ENCODE measurements at regions not wholly inside any gene's neighbourhood (a gene's known extent, or its start where the extent isn't known, plus 50 kb on each side); places are given as distances from the start of the nearest gene placed in this dataset.

DNA sequence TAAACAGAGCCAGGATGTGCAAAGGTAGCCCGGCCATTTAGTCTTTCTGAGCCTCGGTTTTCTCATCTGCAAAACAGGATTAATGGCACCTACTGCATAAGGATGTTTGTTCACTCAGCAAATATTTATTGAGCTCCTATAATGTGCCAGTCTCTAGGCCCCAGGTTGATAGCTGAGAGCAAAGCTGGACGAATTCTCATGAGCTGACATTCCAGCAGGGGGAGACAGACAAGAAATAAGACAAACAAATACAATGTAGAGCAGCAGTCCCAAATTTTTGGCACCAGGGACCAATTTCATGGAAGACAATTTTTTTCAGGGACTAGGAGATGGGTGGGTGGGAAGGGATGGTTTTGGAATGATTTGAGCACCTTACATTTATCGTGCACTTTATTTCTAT is 74.3 kb upstream of the PAX7 start:
- Histone ChIP-seq H2BK15ac (ENCODE audit: low read depth, low read length) (no peak overlapping the region), H3K4me3 (ENCODE audit: insufficient read depth, low read depth, low read length) (no peak overlapping the region), H4K8ac (ENCODE audit: low read depth in 2 of 2, low read length in 2 of 2) (no peak overlapping the region), H3K36me3 (ENCODE audit: control insufficient read depth, insufficient read depth, low read length) (no peaks in the 10 kb centered on the region), H3K18ac (ENCODE audit: low read depth, low read length) (no peak overlapping the region), H2BK5ac (ENCODE audit: low read depth, low read length, poor library complexity, severe bottlenecking) (no peak overlapping the region), H2AK5ac (ENCODE audit: low read depth, low read length) (no peak overlapping the region), H3K56ac (ENCODE audit: extremely low read depth, insufficient read depth, low read length) (no peak overlapping the region), H3K9ac (ENCODE audit: low read depth, low read length) (no peak overlapping the region), H3K9me1 (ENCODE audit: insufficient read depth, low read length) (no peaks in the 10 kb centered on the region), H4K20me1 (ENCODE audit: insufficient read depth, low read length) (no peaks in the 10 kb centered on the region), H2AFZ (replicated peaks; ENCODE audit: low read length, poor library complexity) (no peak overlapping the region), H2AK9ac (replicated peaks; ENCODE audit: low read depth, low read length, poor library complexity) (no peak overlapping the region), H3K4me1 (ENCODE audit: control insufficient read depth, insufficient read depth, low read length) (no peaks in the 10 kb centered on the region), H3K4me2 (ENCODE audit: low read depth, low read length) (no peak overlapping the region), H3K27me3 (ENCODE audit: control insufficient read depth, insufficient read depth, low read length) (peaks cover 1% of the 10 kb centered on the region; the same call in 1 of the 2 replicates), H4K91ac (ENCODE audit: insufficient read depth, low read depth, low read length) (no peak overlapping the region), H3K23ac (ENCODE audit: low read depth, low read length) (no peak overlapping the region), H2BK120ac (ENCODE audit: low read depth, low read length) (no peak overlapping the region), H3K4ac (ENCODE audit: low read depth, low read length) (no peak overlapping the region), H3K14ac (replicated peaks; ENCODE audit: low read depth, low read length) (no peak overlapping the region), H3K79me1 (ENCODE audit: low read depth in 1 of 2, low read length in 2 of 2) (no peaks in the 10 kb centered on the region), H4K5ac (ENCODE audit: low read depth, low read length) (no peak overlapping the region), H2BK20ac (ENCODE audit: low read depth, low read length) (no peak overlapping the region), H3K9me3 (ENCODE audit: control insufficient read depth, insufficient read depth, low read length) (no peaks in the 10 kb centered on the region), H3K27ac (ENCODE audit: insufficient read depth, low read length) (no peak overlapping the region)
- ChIA-PET CTCF (no interaction called here), POLR2A (ENCODE audit: unreplicated experiment) (no interaction called here)
- dilution Hi-C loops (cut with HindIII; ENCODE audit: low sequenced_read_pairs, unreplicated experiment): no loop called here
- TF ChIP-seq, protein P1, sequence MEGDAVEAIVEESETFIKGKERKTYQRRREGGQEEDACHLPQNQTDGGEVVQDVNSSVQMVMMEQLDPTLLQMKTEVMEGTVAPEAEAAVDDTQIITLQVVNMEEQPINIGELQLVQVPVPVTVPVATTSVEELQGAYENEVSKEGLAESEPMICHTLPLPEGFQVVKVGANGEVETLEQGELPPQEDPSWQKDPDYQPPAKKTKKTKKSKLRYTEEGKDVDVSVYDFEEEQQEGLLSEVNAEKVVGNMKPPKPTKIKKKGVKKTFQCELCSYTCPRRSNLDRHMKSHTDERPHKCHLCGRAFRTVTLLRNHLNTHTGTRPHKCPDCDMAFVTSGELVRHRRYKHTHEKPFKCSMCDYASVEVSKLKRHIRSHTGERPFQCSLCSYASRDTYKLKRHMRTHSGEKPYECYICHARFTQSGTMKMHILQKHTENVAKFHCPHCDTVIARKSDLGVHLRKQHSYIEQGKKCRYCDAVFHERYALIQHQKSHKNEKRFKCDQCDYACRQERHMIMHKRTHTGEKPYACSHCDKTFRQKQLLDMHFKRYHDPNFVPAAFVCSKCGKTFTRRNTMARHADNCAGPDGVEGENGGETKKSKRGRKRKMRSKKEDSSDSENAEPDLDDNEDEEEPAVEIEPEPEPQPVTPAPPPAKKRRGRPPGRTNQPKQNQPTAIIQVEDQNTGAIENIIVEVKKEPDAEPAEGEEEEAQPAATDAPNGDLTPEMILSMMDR (conservative IDR thresholded peaks at IDR 0.05; ENCODE audit: low read depth, low read length): peak; percentile 21; the same call in 1 of the 2 replicates
- no peak for TF ChIP-seq MAFK (IDR thresholded peaks at IDR 0.05; ENCODE audit: low read depth, low read length)
- TF ChIP-seq MXI1 (IDR thresholded peaks at IDR 0.05; ENCODE audit: borderline replicate concordance, low read depth, low read length): no peak
- TF ChIP-seq, protein P2, sequence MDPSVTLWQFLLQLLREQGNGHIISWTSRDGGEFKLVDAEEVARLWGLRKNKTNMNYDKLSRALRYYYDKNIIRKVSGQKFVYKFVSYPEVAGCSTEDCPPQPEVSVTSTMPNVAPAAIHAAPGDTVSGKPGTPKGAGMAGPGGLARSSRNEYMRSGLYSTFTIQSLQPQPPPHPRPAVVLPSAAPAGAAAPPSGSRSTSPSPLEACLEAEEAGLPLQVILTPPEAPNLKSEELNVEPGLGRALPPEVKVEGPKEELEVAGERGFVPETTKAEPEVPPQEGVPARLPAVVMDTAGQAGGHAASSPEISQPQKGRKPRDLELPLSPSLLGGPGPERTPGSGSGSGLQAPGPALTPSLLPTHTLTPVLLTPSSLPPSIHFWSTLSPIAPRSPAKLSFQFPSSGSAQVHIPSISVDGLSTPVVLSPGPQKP (IDR thresholded peaks at IDR 0.05; ENCODE audit: borderline replicate concordance, low read depth, low read length): no peak
- ATAC-seq (ENCODE audit: low read depth) (peak; percentile 48; the same call in 1 of the 2 replicates), DNase-seq (peak; percentile 12)
- in situ Hi-C loops (cut with MboI; ENCODE audit: low sequenced_read_pairs): no loop called here
- no TSS peak for BruUV-seq (replicated peaks)
- no CpG with 5 or more reads among the region's 4 CpGs for WGBS, 2 experiments (ENCODE audit: extremely low coverage in 2 of 2, insufficient read length in 1 of 2)
- intact Hi-C loops (cut with micrococcal nuclease): no loop called here
